LNCaP clone FGC (cell line): ENCODE measurements at regions not wholly inside any gene's neighbourhood (a gene's known extent, or its start where the extent isn't known, plus 50 kb on each side); places are given as distances from the start of the nearest gene placed in this dataset.

Experiments
- DNase-seq: peaks from one replicate; pipeline ENCODE4 v3.0.0-alpha.2; 2011; ENCODE audit warnings: low read depth
- H3K4me3 ChIP-seq: 2 replicates; pipeline ENCODE4 v1.5.1; 2011; ENCODE audit warnings: mild to moderate bottlenecking, low read depth, low read length, control low read depth
- TF ChIP-seq, protein P1 (sequence below): IDR thresholded peaks from 2 replicates; pipeline ENCODE4 v1.5.1; 2012; ENCODE audit warnings: mild to moderate bottlenecking; ENCODE audit not compliant: control insufficient read depth, insufficient read depth; ENCODE audit errors: extremely low read depth

DNA sequence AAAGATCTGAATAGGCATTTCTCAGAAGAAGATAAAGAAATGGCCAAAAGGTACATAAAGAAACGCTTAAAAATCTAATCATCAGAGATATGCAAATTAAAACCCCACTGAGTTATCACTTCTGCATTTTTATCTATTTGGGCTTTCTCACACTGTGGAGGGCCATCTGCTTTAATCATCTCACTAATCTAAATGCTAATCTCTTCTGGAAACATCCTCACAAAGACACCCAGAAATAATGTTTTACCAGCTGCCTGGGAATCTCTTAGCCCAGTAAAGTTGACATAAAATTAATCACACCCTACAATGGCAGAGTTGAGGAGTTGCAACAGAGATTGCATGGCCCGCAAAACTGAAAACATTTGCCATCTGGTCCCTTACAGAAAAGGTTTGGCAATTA is 407.9 kb upstream of the CYLC2 start:
- no peak for DNase-seq
- H3K4me3 ChIP-seq: no peak overlapping the region
- TF ChIP-seq, protein P1, sequence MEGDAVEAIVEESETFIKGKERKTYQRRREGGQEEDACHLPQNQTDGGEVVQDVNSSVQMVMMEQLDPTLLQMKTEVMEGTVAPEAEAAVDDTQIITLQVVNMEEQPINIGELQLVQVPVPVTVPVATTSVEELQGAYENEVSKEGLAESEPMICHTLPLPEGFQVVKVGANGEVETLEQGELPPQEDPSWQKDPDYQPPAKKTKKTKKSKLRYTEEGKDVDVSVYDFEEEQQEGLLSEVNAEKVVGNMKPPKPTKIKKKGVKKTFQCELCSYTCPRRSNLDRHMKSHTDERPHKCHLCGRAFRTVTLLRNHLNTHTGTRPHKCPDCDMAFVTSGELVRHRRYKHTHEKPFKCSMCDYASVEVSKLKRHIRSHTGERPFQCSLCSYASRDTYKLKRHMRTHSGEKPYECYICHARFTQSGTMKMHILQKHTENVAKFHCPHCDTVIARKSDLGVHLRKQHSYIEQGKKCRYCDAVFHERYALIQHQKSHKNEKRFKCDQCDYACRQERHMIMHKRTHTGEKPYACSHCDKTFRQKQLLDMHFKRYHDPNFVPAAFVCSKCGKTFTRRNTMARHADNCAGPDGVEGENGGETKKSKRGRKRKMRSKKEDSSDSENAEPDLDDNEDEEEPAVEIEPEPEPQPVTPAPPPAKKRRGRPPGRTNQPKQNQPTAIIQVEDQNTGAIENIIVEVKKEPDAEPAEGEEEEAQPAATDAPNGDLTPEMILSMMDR: no peak

DNA sequence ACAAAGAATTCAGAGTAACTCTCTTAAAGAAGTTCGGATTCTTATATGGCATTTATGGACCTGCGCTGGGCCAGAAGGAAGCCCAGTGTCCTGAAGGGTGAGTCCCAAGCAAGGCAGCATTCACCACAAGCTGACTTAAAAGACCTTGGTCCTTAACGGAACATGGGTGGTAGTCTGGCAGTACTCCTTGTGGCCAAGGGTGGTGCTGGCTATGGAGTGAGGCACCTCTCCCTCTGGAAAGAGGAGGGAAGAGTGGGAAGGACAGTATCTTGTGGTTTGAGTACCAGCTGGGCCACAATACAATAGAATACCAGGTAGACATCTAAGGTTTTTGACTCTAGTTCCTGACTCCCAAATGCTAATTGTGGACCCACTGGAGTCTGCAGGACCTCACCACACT is 425.7 kb upstream of the CYLC2 start:
- TF ChIP-seq, protein P1: no peak
- no peak for DNase-seq
- no peak overlapping the region for H3K4me3 ChIP-seq

DNA sequence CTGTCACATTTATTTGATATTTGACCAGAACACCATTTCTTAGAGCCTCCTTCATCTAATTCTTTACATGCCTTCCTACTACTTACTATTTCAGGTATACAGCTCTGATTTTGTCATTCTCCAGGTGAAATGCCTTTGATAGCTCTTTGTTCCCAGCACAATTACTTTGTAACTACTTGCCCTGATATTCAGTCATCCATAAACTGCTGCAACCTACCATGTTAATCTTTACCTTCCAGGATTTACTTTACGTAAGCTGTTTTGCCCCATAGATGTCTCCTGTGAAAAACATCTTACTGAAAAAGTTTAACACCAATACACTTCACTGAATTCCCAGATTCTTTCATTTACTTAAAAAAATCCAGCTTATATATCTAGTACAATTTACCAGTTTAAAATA is 443.8 kb upstream of the CYLC2 start:
- no peak overlapping the region for H3K4me3 ChIP-seq
- TF ChIP-seq, protein P1: no peak
- DNase-seq: no peak

DNA sequence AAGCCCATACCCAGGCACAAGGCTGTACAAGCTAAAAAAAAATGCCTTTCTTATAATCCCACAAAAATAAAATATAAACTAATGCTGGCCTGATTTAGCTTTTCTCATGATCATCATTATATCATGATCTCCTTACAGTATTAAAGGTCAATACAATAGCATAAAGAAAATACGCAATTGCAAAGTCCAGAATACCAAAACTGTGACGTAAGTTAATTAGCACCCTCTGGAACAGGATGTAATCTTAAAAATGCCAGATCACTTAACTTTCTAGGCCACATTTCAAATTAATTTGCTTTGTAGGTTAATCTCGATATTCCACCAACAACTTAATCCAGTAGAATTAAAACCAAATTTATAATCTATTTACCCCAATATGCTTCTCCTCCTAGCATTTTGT is 444.2 kb upstream of the CYLC2 start:
- no peak for DNase-seq
- TF ChIP-seq, protein P1: no peak
- H3K4me3 ChIP-seq: no peak overlapping the region

DNA sequence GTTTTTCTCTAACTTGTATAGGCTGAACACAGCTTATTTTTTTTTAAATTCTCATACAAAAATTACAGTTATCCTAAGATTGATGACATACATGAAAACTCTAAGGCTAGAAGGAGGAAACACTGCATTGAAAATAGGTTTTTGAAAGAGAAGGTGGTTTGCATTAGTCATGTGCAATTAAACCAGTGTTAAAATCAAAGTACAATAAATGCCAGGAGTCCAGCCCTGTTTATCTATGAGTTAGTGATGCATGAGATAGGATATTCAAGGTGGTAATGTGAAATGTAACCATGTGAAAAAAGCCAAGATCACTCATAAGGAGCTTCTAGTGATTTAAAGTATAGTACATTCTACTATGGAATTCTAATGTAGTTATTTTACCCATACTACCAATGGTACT is 444.9 kb upstream of the CYLC2 start:
- no peak overlapping the region for H3K4me3 ChIP-seq
- DNase-seq: no peak
- TF ChIP-seq, protein P1: no peak

DNA sequence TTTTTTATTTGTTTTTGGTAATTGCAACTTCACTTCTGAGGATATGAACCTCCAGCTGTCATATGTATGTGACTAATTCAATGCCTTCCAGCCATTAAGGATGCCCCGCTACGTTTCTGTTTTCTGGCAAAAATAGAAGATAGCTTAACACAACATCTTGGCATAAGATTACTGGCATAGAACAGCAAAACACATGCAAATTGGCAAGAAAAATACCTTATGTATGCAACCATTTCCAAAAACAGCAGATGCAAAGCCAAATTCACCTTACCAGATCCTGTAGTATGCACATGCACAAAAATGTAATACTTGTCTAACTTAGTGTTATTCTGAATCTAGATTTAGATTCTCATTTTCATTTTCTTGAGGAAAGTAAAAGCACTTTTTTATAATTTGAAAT is 461.1 kb upstream of the CYLC2 start:
- H3K4me3 ChIP-seq: no peak overlapping the region
- no peak for DNase-seq
- TF ChIP-seq, protein P1: no peak

DNA sequence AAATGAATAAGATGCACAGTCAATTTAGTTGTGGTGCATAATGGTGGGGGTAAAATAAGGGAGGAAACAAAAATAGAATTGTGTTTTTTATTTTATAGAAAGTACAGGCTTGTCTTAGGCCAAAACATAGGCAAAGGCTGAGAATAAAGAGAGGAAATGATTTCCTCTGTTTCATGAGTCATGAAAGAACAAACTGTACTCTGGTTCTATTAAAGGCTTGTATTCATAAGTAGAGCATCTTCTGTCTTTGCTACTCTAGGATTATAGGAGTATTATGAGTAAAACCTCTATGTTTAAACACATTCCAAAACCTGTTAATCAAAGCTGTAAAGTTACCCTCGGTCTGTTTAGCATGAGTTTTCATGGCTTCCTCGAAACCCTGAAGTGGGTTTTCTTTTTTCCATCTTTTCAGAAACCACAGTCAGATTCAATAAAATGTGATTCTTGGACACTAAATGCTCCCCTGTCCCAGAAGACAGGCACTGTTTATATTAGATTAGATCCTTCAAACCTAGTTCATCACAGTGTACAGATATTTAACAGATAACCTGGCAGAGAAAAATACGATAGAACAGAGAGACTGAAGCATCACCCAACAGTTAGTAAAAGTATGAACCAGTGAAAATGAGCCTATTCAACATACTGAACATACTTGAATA is 473.9 kb upstream of the CYLC2 start:
- TF ChIP-seq, protein P1: no peak
- H3K4me3 ChIP-seq: no peak overlapping the region
- DNase-seq: no peak
